ENCODE measurements at regions not wholly inside any gene's neighbourhood (a gene's known extent, or its start where the extent isn't known, plus 50 kb on each side); places are given as distances from the start of the nearest gene placed in this dataset.

GRCh38 chr7:375321-375831 is 85.4 kb downstream of the FOXL3 start:
- H3K27ac ChIP-seq (ENCODE audit: insufficient read length, low read depth, low read length): no peak overlapping the region
- no peak overlapping the region for H2AK5ac ChIP-seq (ENCODE audit: insufficient read length, low read length)
- H2BK15ac ChIP-seq (ENCODE audit: low read depth, low read length): no peak overlapping the region
- no peak overlapping the region for H3K4ac ChIP-seq (ENCODE audit: low read depth, low read length)
- peak; percentile 27 for DNase-seq
- H4K5ac ChIP-seq (ENCODE audit: insufficient read length, low read depth, low read length): no peak overlapping the region
- Mint-ChIP-seq H3K9me3 (no peaks in the 10 kb centered on the region; a peak in 2 of 5 replicates), H3K4me3 (no peak overlapping the region), H3K27ac (no peak overlapping the region; a peak in 1 of 7 replicates), H3K36me3 (ENCODE audit: insufficient read depth in 1 of 3, low read depth in 3 of 3) (peaks cover 0 to 1% (median 0%) of the 10 kb centered on the region in 3 experiments; a peak in 1 of 7 replicates), H3K27me3 (ENCODE audit: low read depth) (peaks cover 18% of the 10 kb centered on the region), H3K4me1 (peaks cover 4 to 24% of the 10 kb centered on the region in 2 experiments; a peak in 3 of 4 replicates)
- H3K4me2 ChIP-seq (ENCODE audit: insufficient read depth, insufficient read length, low read length): no peak overlapping the region
- H2BK120ac ChIP-seq (ENCODE audit: low read depth, low read length, poor library complexity, severe bottlenecking): no peak overlapping the region
- H3K79me2 ChIP-seq (ENCODE audit: insufficient read depth, low read length): no peaks in the 10 kb centered on the region
- no peak overlapping the region for H2AFZ ChIP-seq (ENCODE audit: low read length)
- H3K23me2 ChIP-seq (ENCODE audit: insufficient read length, low read depth, low read length, poor library complexity, severe bottlenecking): peaks cover 5% of the 10 kb centered on the region
- no peak overlapping the region for H4K91ac ChIP-seq (ENCODE audit: insufficient read length, low read depth, low read length)
- no peak overlapping the region for H3K56ac ChIP-seq (ENCODE audit: insufficient read length, low read depth, low read length)
- no peaks in the 10 kb centered on the region for H3K4me1 ChIP-seq (ENCODE audit: insufficient read depth, low read length)
- H2BK5ac ChIP-seq (ENCODE audit: insufficient read length, low read length): no peak overlapping the region
- WGBS (ENCODE audit: extremely low coverage, insufficient read length, low lambda C conversion rate): no CpG with 5 or more reads among the region's 32 CpGs
- no peak overlapping the region for H2BK12ac ChIP-seq (ENCODE audit: insufficient read length, low read depth, low read length)
- no peak overlapping the region for H3T11ph ChIP-seq (ENCODE audit: low read length)
- no peaks in the 10 kb centered on the region for H3K9me3 ChIP-seq (ENCODE audit: control insufficient read depth, low read depth, low read length)
- no peak overlapping the region for H2BK20ac ChIP-seq (ENCODE audit: low read depth, low read length, poor library complexity, severe bottlenecking)
- H4K20me1 ChIP-seq (ENCODE audit: control insufficient read depth, insufficient read depth, insufficient read length): no peaks in the 10 kb centered on the region
- no peak overlapping the region for H3K9ac ChIP-seq (ENCODE audit: extremely low read depth, insufficient read length, low read length)
- no peak overlapping the region for H4K8ac ChIP-seq (replicated peaks; ENCODE audit: insufficient read length, low read depth, low read length)
- no peaks in the 10 kb centered on the region for H3K27me3 ChIP-seq (ENCODE audit: insufficient read depth, low read length)
- no peak overlapping the region for H3K18ac ChIP-seq (ENCODE audit: insufficient read length, low read depth, low read length)
- no peaks in the 10 kb centered on the region for H3K79me1 ChIP-seq (ENCODE audit: insufficient read depth, low read depth, low read length, poor library complexity, severe bottlenecking)
- TF ChIP-seq CTCF (conservative IDR thresholded peaks at IDR 0.05): no peak
- H3K14ac ChIP-seq (ENCODE audit: insufficient read depth, low read length): no peak overlapping the region
- no peak overlapping the region for H3K23ac ChIP-seq (ENCODE audit: insufficient read length, low read depth, low read length)
